Ishikawa (cell line): ENCODE measurements at regions not wholly inside any gene's neighbourhood (a gene's known extent, or its start where the extent isn't known, plus 50 kb on each side); places are given as distances from the start of the nearest gene placed in this dataset.

Experiments
- CEBPB ChIP-seq: IDR thresholded peaks from 2 replicates; pipeline ENCODE4 v1.6.1; 2012
- CREB1 ChIP-seq: IDR thresholded peaks from 2 replicates; pipeline ENCODE4 v1.6.1; 2012; ENCODE audit warnings: low read depth
- EGR1 ChIP-seq: IDR thresholded peaks from 2 replicates; pipeline ENCODE4 v1.6.1; 2012
- EP300 ChIP-seq: IDR thresholded peaks from 2 replicates; pipeline ENCODE4 v1.6.1; 2012; ENCODE audit warnings: borderline replicate concordance
- FOXM1 ChIP-seq: IDR thresholded peaks from 2 replicates; pipeline ENCODE4 v1.6.1; 2012; ENCODE audit warnings: low read depth, borderline replicate concordance
- NFIC ChIP-seq: IDR thresholded peaks from 2 replicates; pipeline ENCODE4 v1.6.1; 2012
- RAD21 ChIP-seq: IDR thresholded peaks from 2 replicates; pipeline ENCODE4 v1.6.1; 2012; ENCODE audit warnings: low read depth
- TAF1 ChIP-seq: IDR thresholded peaks from 2 replicates; pipeline ENCODE4 v1.6.1; 2012; ENCODE audit warnings: low read depth, mild to moderate bottlenecking
- TCF12 ChIP-seq: IDR thresholded peaks from 2 replicates; pipeline ENCODE4 v1.6.1; 2012; ENCODE audit warnings: low read depth
- TEAD4 ChIP-seq: IDR thresholded peaks from 2 replicates; pipeline ENCODE4 v1.6.1; 2012
- YY1 ChIP-seq: IDR thresholded peaks from 2 replicates; pipeline ENCODE4 v1.6.1; 2012; ENCODE audit warnings: low read depth
- ZBTB7A ChIP-seq: IDR thresholded peaks from 2 replicates; pipeline ENCODE4 v1.6.1; 2012; ENCODE audit warnings: low read depth
- TF ChIP-seq, protein P1 (sequence below): IDR thresholded peaks from 2 replicates; pipeline ENCODE4 v1.6.1; 2012
- TF ChIP-seq, protein P2 (sequence below): IDR thresholded peaks from 2 replicates; pipeline ENCODE4 v1.6.1; 2012
- TF ChIP-seq, protein P3 (sequence below): IDR thresholded peaks from 2 replicates; pipeline ENCODE4 v1.6.1; 2012; ENCODE audit warnings: low read depth, mild to moderate bottlenecking

DNA sequence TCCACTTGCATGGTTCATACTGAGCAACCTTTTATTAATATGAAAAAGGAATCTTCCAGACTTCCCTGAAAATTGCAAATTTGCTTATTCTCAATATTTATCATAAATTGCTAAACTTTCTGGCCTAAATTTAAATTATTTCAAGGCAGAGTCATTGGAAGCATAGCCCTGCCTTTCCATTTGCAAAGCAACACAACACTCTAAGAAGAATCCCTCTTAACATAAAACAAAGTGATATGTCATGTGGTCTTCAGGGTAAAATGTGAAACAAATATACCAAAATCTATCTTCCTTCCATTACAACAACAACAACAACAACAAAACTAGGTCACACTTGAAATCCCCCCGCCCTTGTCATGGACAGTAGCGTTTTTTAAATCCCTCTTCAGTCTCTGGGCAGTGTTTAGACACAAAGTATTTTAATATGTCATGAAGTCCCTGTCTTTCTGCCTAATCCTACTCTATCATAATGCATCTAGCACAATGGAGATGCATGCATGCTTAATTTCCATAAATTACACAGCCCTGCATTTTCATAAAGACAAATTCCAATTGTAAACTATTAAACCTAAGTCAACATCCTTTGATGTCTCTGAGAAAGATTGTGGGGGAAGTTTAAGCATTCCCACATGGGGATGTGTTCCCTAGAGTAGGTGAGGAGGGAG, 668.9 kb upstream of the LCORL start:
- no peak for TF ChIP-seq CREB1
- TF ChIP-seq, protein P1, sequence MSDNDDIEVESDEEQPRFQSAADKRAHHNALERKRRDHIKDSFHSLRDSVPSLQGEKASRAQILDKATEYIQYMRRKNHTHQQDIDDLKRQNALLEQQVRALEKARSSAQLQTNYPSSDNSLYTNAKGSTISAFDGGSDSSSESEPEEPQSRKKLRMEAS: no peak
- TF ChIP-seq TAF1: no peak
- no peak for TF ChIP-seq YY1
- TF ChIP-seq, protein P2, sequence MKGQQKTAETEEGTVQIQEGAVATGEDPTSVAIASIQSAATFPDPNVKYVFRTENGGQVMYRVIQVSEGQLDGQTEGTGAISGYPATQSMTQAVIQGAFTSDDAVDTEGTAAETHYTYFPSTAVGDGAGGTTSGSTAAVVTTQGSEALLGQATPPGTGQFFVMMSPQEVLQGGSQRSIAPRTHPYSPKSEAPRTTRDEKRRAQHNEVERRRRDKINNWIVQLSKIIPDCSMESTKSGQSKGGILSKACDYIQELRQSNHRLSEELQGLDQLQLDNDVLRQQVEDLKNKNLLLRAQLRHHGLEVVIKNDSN: no peak
- TF ChIP-seq TEAD4: no peak
- TF ChIP-seq EGR1: no peak
- TF ChIP-seq RAD21: no peak
- no peak for TF ChIP-seq ZBTB7A
- TF ChIP-seq TCF12: no peak
- no peak for TF ChIP-seq NFIC
- no peak for TF ChIP-seq CEBPB
- TF ChIP-seq FOXM1: no peak
- no peak for TF ChIP-seq EP300
- TF ChIP-seq, protein P3, sequence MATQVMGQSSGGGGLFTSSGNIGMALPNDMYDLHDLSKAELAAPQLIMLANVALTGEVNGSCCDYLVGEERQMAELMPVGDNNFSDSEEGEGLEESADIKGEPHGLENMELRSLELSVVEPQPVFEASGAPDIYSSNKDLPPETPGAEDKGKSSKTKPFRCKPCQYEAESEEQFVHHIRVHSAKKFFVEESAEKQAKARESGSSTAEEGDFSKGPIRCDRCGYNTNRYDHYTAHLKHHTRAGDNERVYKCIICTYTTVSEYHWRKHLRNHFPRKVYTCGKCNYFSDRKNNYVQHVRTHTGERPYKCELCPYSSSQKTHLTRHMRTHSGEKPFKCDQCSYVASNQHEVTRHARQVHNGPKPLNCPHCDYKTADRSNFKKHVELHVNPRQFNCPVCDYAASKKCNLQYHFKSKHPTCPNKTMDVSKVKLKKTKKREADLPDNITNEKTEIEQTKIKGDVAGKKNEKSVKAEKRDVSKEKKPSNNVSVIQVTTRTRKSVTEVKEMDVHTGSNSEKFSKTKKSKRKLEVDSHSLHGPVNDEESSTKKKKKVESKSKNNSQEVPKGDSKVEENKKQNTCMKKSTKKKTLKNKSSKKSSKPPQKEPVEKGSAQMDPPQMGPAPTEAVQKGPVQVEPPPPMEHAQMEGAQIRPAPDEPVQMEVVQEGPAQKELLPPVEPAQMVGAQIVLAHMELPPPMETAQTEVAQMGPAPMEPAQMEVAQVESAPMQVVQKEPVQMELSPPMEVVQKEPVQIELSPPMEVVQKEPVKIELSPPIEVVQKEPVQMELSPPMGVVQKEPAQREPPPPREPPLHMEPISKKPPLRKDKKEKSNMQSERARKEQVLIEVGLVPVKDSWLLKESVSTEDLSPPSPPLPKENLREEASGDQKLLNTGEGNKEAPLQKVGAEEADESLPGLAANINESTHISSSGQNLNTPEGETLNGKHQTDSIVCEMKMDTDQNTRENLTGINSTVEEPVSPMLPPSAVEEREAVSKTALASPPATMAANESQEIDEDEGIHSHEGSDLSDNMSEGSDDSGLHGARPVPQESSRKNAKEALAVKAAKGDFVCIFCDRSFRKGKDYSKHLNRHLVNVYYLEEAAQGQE: no peak

DNA sequence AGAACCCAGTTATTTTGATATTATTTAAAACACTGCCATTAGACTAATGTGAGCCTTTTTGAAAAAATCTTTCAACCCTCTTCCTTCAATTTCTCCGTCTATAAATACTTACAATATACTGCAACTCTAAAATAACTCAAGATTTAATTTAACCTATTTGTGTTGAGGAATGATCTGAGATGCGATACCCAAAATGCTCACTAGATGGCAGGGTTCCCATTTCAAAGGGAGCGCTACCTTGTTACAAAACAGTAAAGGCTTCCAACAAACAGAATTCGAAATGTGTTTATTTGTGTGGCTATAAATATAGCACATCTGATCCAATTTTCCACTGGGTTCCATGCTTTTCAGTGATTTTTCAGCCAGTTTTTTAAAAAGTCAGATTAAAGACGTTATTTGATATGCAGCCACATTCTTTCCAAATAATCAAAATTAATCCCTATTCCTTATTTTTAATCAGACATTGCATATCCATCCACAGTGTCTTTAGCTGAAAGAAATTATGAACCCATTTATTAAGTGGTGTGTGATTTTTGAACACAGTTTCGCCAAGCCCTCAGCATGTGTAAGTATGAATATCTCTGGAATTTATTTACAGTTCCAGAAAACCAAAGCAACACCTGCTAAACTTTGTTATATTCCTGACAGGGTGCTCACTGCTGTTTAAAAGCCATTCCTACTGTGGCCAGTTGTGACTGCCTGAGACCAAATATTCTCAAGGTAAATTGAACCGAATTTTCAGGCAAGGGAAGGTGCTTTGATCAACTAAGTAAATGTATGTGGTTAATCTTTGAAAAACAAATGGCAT, 668.0 kb upstream of the LCORL start:
- no peak for TF ChIP-seq TEAD4
- TF ChIP-seq EP300: no peak
- TF ChIP-seq, protein P3: no peak
- TF ChIP-seq TCF12: no peak
- TF ChIP-seq, protein P2: no peak
- TF ChIP-seq, protein P1: no peak
- TF ChIP-seq FOXM1: peak; percentile 40; the same call in 1 of the 2 replicates
- no peak for TF ChIP-seq YY1
- TF ChIP-seq TAF1: no peak
- TF ChIP-seq EGR1: no peak
- 0 out of 2 replicates have a peak, but pooled peaks have one; percentile 5 for TF ChIP-seq CEBPB
- TF ChIP-seq RAD21: peak; percentile 96
- no peak for TF ChIP-seq NFIC
- no peak for TF ChIP-seq CREB1
- no peak for TF ChIP-seq ZBTB7A

DNA sequence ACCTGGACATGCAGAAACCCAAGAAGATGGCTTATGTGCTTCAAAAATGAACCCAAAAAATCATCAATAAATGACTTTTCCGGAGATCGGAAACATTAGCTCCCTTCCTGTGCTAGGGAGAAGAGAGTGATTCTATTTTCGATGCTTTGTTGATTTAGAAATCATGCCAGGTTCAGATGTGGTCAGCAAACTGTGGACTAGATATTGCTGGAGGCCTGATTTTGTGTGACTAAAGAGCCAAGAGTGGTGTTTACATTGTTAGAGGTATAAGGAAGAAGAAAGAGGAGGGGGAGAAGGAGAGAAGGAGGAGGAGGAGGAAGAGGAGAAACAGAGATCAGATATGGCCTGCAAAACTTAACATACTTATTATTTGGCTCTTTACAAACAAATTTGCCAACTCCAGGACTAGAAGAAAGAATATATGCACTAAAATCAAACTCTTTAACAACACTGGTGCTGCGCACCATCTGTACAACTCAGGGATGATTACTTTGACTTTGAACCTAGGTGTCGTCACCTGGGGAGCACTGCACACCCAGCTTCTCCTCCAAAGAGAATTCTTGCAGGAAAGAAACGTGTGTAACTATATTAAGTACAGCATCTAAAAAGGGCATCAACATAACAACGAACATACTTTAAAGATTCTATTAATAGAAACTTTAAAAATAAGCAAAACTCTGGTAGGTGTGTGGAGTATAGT, 664.9 kb upstream of the LCORL start:
- TF ChIP-seq, protein P3: no peak
- TF ChIP-seq YY1: no peak
- no peak for TF ChIP-seq FOXM1

DNA sequence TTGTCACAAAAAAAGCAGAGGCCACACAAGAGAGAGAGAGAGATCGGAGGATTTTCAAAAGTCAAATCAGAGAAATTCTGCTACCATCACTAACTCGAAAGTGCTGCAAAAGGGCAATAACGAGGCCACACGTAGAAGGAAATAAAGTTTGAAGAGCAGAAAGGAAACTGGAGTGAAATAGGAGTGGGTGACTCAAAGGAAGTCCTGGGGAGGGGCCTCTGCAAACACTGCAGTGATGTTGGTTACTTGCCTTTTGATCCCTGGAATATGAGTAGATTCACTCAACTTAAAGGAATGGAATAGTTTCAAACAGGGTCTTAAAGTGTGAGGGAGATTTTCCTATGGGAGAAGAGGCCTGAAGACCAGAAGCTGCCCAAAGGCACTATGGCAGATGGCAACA, 663.4 kb upstream of the LCORL start:
- no peak for TF ChIP-seq CEBPB
